NCI-H1105 (cell line): ENCODE measurements at regions not wholly inside any gene's neighbourhood (a gene's known extent, or its start where the extent isn't known, plus 50 kb on each side); places are given as distances from the start of the nearest gene placed in this dataset.

Source experiments
- DNase-seq: peaks from one replicate; lab custom pipeline; 2025; lab: John Stamatoyannopoulos, UW

DNA sequence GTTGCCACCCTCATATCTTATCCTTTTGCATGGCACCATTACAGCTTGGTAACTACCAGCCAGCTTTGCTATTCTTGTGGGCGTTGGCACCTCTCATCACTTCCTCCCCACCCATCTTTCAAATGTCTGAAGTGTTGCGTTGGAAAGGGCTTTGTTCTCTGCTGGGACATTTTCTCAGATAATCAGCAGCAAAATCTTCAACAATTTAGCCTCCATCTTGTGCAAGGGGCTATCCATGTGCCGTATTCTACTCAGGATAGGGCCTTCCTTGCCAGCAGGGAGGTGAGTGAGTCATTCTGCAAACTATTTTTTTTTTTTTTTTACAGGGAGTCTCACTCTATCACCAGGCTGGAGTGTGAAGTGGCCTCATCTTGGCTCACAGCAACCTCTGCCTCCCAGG is 62.1 kb upstream of the NUDT12 start:
- no peak for DNase-seq

- no peak for DNase-seq
Observed at GRCh38 chr5:103624035-103624480, 61.5 kb upstream of the NUDT12 start.

DNA sequence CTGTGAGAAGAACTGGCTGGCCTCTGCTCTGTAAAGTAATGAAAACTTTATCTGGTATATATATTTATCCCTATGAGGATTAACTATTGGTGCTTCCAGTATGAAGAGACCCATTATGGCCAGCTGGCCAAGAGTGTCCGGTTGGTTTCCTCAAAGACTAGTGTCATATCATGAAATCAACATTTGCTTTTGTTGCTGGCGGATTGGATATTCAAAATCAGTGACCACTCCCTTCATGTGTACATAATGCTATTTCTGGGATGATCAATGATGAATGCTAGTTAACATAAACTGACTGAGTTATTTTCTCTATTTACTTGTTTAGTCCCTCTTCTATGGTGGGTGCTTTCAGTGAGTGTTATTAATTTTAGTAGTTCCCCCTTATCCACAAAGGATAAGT is 60.8 kb upstream of the NUDT12 start:
- no peak for DNase-seq

GRCh38 chr5:103621548-103621930 is 59.0 kb upstream of the NUDT12 start:
- no peak for DNase-seq

GRCh38 chr5:103620851-103621547 is 58.4 kb upstream of the NUDT12 start:
- peak; percentile 53 for DNase-seq

GRCh38 chr5:103617913-103618312 is 55.3 kb upstream of the NUDT12 start:
- no peak for DNase-seq

DNA sequence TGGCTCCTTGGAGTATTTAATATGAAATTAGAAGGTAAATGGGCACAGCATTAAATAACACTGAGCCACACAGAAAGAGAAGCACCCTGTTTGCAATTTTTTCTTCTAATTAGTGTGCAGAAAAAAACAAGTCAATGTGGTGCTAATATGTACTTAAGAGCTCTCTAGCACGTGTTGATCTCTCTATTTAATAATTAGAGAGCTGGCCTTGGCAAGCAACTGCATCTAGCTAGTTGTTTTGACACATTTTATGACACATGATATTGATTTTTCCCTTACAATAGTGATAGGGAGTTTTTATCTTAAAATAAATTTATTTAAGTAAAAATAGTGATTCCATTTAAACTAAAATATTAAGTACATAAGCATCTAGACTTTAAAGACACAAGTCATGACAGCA is 54.5 kb upstream of the NUDT12 start:
- peak; percentile 57 for DNase-seq

GRCh38 chr5:103612545-103612944 is 50.0 kb upstream of the NUDT12 start:
- no peak for DNase-seq
